Hepatocyte (in vitro differentiated cells): ENCODE measurements at regions not wholly inside any gene's neighbourhood (a gene's known extent, or its start where the extent isn't known, plus 50 kb on each side); places are given as distances from the start of the nearest gene placed in this dataset.

Experiments
- CTCF ChIP-seq: fragments of 200-600 bp; sonication (generic); IDR thresholded peaks from 2 replicates; pipeline ENCODE4 v1.5.1; 2016; ENCODE audit warnings: antibody characterized with exemption, mild to moderate bottlenecking; ENCODE audit not compliant: poor library complexity
- EZH2phosphoT487 ChIP-seq: fragments of 200-600 bp; sonication (generic); IDR thresholded peaks from one replicate; pipeline ENCODE4 v1.6.1; 2018; ENCODE audit warnings: antibody characterized with exemption, mild to moderate bottlenecking, low read depth, moderate library complexity; ENCODE audit not compliant: unreplicated experiment, severe bottlenecking

DNA sequence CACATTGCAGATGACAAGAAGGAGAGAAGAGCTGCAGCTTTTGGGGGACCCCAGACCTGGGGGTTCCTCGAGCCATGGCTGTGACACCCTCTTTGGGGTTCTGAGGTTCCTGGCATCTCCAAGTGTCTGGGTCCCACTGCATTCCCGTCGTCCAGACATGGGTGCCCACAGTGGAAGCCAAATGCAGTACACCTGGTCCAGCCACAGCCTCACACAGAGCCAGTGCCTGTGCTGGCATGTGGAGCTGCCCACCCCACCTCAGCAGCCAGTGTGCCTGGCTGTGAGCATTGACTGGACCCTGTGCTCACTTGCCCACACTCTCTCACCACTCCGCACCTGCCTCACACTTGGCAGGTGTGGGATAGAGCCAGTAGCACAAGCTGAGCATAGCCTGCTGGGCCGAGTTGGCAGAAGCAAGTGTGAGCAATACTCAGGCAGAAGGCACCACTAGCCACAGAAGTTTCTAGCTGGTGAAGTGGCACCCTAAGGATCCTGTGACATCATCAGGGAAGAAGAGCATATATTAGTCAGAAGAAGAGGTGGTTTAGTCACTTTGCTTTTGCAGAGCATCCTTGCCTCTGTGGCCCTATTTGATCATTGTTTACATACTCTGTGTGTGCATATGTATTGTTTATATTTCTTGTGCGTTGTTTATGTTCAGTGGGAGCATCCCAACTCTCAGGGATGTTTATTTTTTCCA is 65.0 kb upstream of the MAGEB2 start:
- TF ChIP-seq CTCF (no peak), EZH2phosphoT487 (no peak)
